HG03139 (cell line): ENCODE measurements at regions not wholly inside any gene's neighbourhood (a gene's known extent, or its start where the extent isn't known, plus 50 kb on each side); places are given as distances from the start of the nearest gene placed in this dataset.

Source experiments
- ATAC-seq: cut with Tn5 transposase; IDR thresholded peaks from one replicate; pipeline ENCODE4 v1.9.1; 2021; ENCODE audit not compliant: unreplicated experiment

GRCh38 chr20:12777016-12777415 lies 231.8 kb upstream of the SPTLC3 start:
- ATAC-seq: no peak

GRCh38 chr20:12786276-12786675 lies 222.5 kb upstream of the SPTLC3 start:
- no peak for ATAC-seq

DNA sequence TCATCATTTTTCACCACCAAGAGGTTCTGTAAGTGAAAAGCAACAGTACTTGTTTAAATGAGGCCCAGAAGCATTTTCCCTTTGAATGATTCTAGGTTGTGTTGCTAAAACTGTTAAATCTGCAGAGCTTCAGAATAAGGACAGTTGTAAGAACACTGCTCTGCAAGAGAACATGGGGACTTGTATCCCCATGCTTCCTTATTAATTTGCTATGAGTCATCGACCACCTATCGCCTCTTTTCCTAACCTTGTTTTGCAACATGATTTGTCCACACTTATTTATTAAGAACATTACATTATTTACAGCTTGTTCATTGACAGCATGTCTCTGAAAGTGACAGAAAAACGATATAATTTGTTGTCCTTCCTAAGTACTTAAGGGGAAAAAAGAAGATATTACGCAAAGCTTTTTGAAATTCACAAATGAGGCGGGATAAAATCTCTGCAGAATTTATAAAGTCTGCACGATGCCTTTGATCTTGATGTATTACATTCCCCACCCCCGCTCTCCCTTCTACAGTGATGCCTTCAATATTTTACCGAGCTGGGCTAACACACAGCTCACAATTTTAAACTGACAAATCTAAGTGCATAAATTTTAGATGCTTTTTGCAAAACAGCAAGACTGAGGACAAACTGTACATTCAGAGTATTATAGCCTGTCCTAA lies 220.0 kb upstream of the SPTLC3 start:
- ATAC-seq: no peak

GRCh38 chr20:12790859-12791258 lies 217.9 kb upstream of the SPTLC3 start:
- ATAC-seq: no peak

DNA sequence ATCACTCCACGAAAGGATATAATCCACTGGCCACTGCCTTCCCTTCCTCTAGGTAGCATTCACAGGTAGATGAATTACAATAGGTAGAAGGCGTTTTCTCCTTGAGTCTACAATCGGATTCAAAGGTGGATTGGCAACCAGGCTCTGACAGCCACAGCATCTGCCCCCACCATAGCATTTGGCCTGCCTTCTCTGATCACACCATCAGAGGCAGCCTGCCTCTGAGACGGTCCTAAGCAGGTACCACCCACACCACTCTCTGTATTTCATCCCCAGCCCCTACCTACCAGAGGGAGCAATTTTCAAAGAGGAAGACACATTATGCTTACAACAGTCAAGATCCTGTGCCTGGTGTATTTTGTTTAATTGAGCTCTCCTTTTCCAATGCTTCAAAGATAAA lies 210.5 kb upstream of the SPTLC3 start:
- no peak for ATAC-seq

GRCh38 chr20:12808006-12808567 lies 200.7 kb upstream of the SPTLC3 start:
- ATAC-seq: no peak

DNA sequence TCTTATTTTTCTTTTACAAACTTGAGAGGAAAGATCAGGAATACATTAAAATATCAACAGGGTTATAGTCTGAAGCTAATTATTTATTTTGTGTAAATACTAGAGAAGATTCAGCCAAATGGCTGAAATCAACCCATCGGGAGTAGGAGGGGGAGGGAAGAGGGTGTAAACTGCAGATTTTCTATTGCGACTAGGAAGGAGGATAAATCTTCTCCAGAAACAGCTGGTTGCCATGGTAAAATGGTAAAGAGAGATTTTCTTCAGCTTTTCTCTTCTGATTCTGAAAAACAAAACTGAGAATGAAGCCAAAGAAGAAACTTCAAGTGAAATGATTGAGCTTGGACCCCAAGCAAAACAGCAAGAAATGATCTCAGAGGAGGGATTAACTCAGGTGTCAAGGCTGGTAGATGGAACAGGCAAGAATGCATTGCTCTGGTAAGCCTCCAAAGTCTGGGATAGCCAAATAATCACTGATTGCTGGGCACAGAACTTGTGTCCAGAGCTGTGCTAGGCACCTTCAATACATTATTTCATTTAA lies 193.5 kb upstream of the SPTLC3 start:
- ATAC-seq: no peak

DNA sequence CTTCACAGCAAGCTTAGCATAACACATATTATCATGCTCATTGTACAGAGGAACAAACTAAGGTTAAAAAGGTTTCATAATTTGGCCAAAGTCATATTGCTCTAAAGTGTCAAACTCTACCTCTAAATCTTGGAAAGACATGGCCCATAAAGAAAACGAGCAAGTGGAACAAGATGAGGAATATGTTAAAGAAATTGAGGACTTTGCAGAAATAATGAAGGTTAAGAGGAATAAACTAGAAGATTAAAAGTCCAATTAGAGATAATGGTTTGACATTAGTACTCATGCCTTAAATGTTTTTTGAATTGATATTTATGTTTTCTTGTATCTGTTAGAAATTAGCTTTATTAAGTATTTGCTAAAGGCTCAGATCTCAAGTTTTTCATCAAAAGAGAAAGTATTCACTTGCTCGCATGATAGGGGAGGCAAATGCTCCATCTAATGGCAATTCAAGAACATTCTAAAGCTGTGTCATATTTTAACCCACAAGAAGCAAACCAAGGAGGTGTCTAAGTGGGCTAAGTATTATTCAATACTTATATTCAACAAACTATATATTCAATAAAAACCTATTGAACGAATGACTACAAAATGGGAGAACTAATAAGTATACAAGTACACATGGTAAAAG lies 192.9 kb upstream of the SPTLC3 start:
- ATAC-seq: no peak

DNA sequence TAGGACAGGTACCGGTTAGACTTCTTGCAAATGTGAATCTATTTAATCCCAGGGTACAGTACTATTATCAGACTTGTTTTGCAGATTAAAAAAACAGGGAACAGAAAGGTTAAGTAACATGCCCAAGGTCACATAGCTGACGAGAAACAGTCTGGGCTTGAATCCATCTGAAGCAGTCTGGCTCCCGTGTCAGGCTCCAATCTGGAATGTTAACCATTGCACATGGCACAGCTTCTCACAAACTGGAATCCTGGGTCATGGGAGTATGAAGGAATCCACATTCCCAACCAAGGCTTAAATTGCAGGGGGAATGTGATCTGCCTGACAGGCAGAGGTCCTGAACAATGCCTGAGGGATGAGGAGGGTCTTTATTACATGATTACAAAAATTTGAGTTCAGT lies 187.5 kb upstream of the SPTLC3 start:
- no peak for ATAC-seq

DNA sequence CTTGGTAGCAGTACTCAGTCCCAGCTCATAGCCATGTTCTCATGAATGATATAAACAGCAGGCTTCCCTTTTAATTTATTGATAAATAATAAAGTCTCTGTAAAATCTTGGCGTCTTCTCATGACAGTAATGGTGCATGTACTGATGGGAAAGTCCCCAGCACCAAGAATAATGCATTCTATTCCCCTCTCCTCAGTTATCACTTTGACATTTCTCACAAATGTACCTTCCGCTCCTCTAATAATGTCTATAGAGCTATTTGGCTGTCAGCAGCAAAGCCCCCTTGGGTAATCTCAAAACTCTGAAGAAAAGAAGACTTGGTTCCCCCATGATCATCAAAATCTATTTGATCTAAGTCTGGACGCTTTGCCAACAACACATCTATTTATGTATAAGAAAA lies 185.0 kb upstream of the SPTLC3 start:
- no peak for ATAC-seq

GRCh38 chr20:12824328-12825225 lies 184.2 kb upstream of the SPTLC3 start:
- ATAC-seq: no peak

GRCh38 chr20:12825226-12825595 lies 183.6 kb upstream of the SPTLC3 start:
- no peak for ATAC-seq

DNA sequence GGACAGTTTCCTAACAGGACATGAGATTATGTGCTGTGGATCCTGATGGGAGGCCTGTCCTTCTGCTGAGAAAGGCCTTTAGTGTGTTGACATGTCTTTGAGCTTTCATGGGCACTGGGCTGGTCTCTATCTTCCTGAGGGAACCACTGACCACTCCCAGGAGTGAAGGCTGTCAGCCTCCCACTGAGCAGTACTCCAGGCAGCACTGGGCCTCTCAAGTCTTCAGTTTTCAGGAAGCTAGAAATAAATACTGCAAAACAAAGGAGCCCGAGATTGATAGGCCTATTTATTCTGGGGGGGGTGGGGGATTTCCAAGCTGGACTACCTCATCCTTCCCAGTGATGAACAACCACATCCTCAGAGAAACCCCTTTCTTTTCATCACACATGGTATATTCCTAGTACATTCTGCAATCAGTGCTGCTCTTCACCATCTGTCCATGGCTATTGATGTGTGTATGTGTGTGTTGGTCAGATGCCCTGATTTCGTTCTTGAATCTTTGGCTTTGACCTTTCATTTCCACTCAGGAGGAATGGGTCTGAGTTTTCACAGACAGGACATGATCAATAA lies 180.9 kb upstream of the SPTLC3 start:
- no peak for ATAC-seq

DNA sequence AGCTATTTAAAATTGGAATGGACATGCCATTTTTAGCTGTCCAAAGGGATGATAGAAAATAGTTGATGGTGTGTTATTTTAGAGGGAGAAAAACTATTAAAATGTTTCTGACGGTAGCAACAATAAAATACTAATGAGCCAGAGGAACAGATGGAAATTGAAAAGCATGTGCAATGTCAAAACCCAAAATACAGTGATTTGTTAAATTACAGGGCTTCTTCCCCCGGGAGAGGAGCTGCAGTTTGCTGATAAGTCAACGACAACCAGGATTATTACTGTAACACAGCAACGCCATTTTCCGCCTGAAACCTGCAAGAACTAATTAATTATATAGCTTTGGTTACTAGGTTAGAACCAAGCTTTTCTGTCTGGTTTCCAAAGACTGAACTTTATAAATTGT lies 179.6 kb upstream of the SPTLC3 start:
- ATAC-seq: no peak

- ATAC-seq: no peak
Observed at GRCh38 chr20:12833861-12834260, 174.9 kb upstream of the SPTLC3 start.

DNA sequence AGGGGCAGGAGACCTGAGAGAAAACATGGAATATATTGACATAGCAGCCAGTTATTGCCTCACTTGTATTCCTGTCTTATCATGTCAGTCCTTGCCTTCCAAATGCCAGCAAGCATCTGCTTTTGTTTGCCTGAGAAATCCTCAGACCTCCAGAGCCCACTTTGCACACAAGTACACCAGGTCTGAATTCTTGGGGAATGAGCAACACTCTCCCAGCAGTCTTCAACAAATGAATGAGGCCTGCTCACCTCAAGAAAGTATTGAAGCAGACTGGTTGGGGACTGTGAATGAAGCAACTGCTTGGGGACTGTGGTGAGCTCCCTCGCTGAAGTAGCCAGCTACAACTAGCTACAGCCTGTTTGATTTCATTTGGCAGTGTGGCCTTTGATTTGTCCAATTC lies 172.8 kb upstream of the SPTLC3 start:
- no peak for ATAC-seq

- ATAC-seq: no peak
Observed at GRCh38 chr20:12837646-12838045, 171.1 kb upstream of the SPTLC3 start.

- no peak for ATAC-seq
Observed at GRCh38 chr20:12838261-12838866, 170.4 kb upstream of the SPTLC3 start.

DNA sequence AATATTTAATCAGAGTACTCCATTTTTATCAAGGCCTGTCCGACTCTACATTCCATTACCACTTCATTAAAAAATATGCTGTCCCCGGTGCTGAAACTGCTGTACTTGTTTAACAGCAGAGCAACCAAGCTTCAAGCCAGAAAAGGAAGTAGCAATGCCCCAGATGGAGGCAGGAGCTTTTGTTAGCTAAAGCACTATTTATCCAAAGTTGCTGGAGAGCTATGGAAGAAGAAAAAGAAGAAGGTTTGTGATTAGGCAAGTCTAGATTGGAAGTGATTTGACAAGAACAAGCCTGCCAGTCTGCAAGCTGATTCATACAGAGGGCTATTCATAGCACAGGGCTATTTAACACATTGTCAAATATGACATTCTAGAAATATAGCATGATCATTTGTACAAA lies 160.9 kb upstream of the SPTLC3 start:
- no peak for ATAC-seq

- ATAC-seq: no peak
Observed at GRCh38 chr20:12849225-12849910, 159.4 kb upstream of the SPTLC3 start.
